A673 (cell line): ENCODE measurements at regions not wholly inside any gene's neighbourhood (a gene's known extent, or its start where the extent isn't known, plus 50 kb on each side); places are given as distances from the start of the nearest gene placed in this dataset.

ENCODE experiments used
- BruUV-seq: library from RNA; stranded (reverse); fragments of 400-500 nt; replicated peaks from 2 replicates; lab custom pipeline; 2021; lab: Mats Ljungman, UMichigan
- CTCF ChIA-PET: fragments of 300-600 bp; sonication (Branson Sonifier 250); formaldehyde crosslinking; loops from one replicate; lab custom pipeline; 2022; ENCODE audit warnings: antibody characterized with exemption; lab: Charles Lee
- POLR2A ChIA-PET: fragments of 300-600 bp; sonication (Branson Sonifier 250); formaldehyde crosslinking; loops from one replicate; lab custom pipeline; 2022; ENCODE audit warnings: antibody characterized with exemption; ENCODE audit not compliant: low non-redundant PET; lab: Charles Lee
- DNase-seq: peaks from one replicate; pipeline ENCODE4 v3.0.0-alpha.2; 2015; ENCODE audit warnings: low spot score
- H3K27ac ChIP-seq: fragments of 200-600 bp; sonication (generic); 2 replicates; pipeline ENCODE4 v1.5.1; 2016; ENCODE audit warnings: mixed run types, low read depth, mild to moderate bottlenecking, mixed read lengths, antibody characterized with exemption, low read length; ENCODE audit not compliant: poor library complexity, severe bottlenecking
- H3K27me3 ChIP-seq: fragments of 200-600 bp; sonication (generic); replicated peaks from 2 replicates; pipeline ENCODE4 v1.6.1; 2017; ENCODE audit warnings: mixed run types, low read depth, mild to moderate bottlenecking, mixed read lengths, antibody characterized with exemption, low read length; ENCODE audit not compliant: insufficient read depth, poor library complexity
- H3K36me3 ChIP-seq: fragments of 200-600 bp; sonication (generic); 2 replicates; pipeline ENCODE4 v1.6.1; 2016; ENCODE audit warnings: mixed run types, mild to moderate bottlenecking, mixed read lengths, antibody characterized with exemption, low read length; ENCODE audit not compliant: insufficient read depth, poor library complexity, severe bottlenecking
- H3K4me1 ChIP-seq: fragments of 200-600 bp; sonication (generic); 2 replicates; pipeline ENCODE4 v1.6.1; 2017; ENCODE audit warnings: mixed run types, mild to moderate bottlenecking, mixed read lengths, antibody characterized with exemption, low read length; ENCODE audit not compliant: insufficient read depth, poor library complexity, severe bottlenecking
- H3K4me3 ChIP-seq: fragments of 200-600 bp; sonication (generic); 2 replicates; pipeline ENCODE4 v1.5.1; 2016; ENCODE audit warnings: low read depth, mixed run types, mild to moderate bottlenecking, mixed read lengths, low read length; ENCODE audit not compliant: poor library complexity, severe bottlenecking
- H3K9me3 ChIP-seq: fragments of 200-600 bp; sonication (generic); 2 replicates; pipeline ENCODE4 v1.6.1; 2016; ENCODE audit warnings: mixed run types, low read depth, mild to moderate bottlenecking, mixed read lengths, antibody characterized with exemption, low read length; ENCODE audit not compliant: poor library complexity, severe bottlenecking
- EZH2 ChIP-seq: fragments of 200-600 bp; sonication (generic); IDR thresholded peaks from 2 replicates; pipeline ENCODE4 v1.6.1; 2017; ENCODE audit warnings: borderline replicate concordance, low read depth, mild to moderate bottlenecking, mixed read lengths, antibody characterized with exemption, low read length; ENCODE audit not compliant: poor library complexity, severe bottlenecking
- intact Hi-C: fragments of 100-400 bp; cut with micrococcal nuclease; formaldehyde crosslinking; loops from one replicate; pipeline ENCODE4 v1.10.0; 2022; ENCODE audit not compliant: unreplicated experiment
- TF ChIP-seq, protein P1 (sequence below): fragments of 300-800, 200-600 bp; sonication (generic); conservative IDR thresholded peaks from 2 replicates; pipeline ENCODE4 v1.5.1; 2017; ENCODE audit warnings: low read depth, mild to moderate bottlenecking, antibody characterized with exemption, low read length, moderate library complexity, mixed read lengths

DNA sequence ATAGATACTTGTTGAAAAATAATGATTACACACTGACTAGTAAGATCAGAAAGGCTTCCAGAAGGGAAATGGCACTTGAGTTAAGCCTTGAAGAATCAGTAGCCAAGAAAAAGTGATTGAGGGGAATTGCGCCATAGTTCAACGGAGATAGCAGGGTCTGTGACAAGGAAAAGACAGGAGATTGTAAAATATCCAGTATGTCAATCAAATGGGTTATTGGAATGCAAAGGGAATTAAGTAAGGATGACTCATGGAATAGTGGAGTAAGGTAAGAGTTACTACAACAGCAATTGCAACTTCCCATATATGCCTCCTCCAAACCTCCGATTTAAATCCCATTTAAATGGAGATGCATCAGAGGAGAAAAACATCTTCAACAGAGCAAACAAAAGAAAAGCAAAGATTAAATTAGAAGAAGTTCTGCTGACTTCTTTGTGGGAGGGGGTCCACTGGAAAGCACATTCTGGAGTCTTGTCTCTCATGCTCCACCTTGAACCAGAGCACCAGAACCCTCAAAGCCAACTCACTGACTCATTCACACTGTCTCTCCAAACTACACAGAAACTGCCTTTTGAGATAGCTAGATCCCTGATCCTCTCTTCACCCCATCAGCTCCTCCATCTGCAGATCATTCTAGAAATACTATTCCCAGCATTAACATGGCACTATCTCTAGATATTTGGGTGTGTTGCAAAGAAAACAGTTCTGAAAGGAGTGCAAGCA is 138.2 kb downstream of the NUAK1 start:
- BruUV-seq = no TSS peak
- intact Hi-C loops = no loop called here
- TF ChIP-seq, protein P1, sequence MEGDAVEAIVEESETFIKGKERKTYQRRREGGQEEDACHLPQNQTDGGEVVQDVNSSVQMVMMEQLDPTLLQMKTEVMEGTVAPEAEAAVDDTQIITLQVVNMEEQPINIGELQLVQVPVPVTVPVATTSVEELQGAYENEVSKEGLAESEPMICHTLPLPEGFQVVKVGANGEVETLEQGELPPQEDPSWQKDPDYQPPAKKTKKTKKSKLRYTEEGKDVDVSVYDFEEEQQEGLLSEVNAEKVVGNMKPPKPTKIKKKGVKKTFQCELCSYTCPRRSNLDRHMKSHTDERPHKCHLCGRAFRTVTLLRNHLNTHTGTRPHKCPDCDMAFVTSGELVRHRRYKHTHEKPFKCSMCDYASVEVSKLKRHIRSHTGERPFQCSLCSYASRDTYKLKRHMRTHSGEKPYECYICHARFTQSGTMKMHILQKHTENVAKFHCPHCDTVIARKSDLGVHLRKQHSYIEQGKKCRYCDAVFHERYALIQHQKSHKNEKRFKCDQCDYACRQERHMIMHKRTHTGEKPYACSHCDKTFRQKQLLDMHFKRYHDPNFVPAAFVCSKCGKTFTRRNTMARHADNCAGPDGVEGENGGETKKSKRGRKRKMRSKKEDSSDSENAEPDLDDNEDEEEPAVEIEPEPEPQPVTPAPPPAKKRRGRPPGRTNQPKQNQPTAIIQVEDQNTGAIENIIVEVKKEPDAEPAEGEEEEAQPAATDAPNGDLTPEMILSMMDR = no peak
- no peak for TF ChIP-seq EZH2
- H3K4me3 ChIP-seq = no peak overlapping the region
- H3K36me3 ChIP-seq = no peaks in the 10 kb centered on the region
- H3K27ac ChIP-seq = no peak overlapping the region
- no peaks in the 10 kb centered on the region for H3K4me1 ChIP-seq
- H3K9me3 ChIP-seq = no peaks in the 10 kb centered on the region
- ChIA-PET POLR2A (no interaction called here), CTCF (no interaction called here)
- H3K27me3 ChIP-seq = peaks cover 10% of the 10 kb centered on the region
- DNase-seq = no peak

DNA sequence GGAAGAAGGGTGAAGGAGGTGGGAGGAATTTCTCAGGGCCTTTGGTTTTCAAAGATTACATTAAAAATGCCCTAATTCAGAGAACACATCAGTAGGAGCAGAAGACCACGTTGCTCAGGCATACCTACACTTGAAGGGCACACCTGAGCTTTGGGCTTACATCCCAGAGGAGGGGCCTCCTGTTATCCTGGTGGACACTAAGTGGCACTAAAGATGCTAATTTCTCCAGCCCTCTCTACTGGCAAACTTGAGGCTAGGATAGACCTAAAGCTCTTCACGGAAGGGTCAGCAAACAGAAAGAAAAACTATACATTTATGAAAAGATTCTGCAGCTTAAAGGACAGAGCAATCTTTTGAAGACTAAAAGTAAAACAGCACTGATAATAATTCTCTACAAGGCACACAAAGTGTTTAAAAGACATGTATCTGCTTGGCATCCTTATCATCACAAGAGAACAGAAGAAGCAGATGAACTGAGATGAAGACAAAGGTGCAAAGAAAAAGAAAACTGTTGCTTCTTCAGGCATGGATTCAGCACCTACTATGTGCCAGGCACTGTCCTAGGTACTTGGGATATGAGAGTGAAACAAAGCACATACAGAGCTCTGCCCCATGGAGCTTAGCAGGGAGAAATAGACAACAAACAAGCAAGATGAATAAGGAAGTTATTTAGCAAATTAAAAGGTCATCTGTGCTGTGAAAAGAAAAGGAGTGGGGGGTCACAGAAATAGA is 137.5 kb downstream of the NUAK1 start:
- DNase-seq = no peak
- CTCF ChIA-PET = no interaction called here
- POLR2A ChIA-PET = no interaction called here
- Histone ChIP-seq H3K36me3 (no peaks in the 10 kb centered on the region), H3K4me1 (no peaks in the 10 kb centered on the region), H3K27ac (no peak overlapping the region), H3K9me3 (no peaks in the 10 kb centered on the region), H3K27me3 (peaks cover 10% of the 10 kb centered on the region), H3K4me3 (no peak overlapping the region)
- TF ChIP-seq, protein P1 = no peak
- TF ChIP-seq EZH2 = no peak
- BruUV-seq = no TSS peak
- intact Hi-C loops = no loop called here

DNA sequence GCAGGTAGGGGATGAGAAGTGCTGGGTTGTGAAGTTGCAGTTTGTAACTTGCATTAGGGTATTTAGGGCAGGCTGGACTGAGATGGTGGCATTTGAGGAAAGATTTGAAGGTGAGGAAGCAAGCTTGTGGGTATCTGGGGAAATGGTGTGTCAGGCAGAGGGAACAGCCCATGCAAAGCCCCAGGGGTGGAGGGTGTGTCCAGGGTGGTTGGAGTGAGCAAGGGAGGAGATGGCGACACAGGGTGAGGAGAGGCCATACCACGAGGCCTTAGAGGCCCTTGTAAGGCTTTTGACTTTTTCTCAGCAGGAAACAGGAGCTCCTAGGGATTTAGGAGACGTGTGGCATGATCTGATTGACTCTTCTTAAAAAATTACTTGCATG is 136.9 kb downstream of the NUAK1 start:
- ChIA-PET POLR2A (no interaction called here), CTCF (no interaction called here)
- intact Hi-C loops = no loop called here
- H3K9me3 ChIP-seq = no peaks in the 10 kb centered on the region
- no peaks in the 10 kb centered on the region for H3K36me3 ChIP-seq
- no peaks in the 10 kb centered on the region for H3K4me1 ChIP-seq
- BruUV-seq = no TSS peak
- DNase-seq = no peak
- TF ChIP-seq EZH2 = no peak
- H3K27me3 ChIP-seq = peaks cover 10% of the 10 kb centered on the region
- no peak overlapping the region for H3K27ac ChIP-seq
- no peak overlapping the region for H3K4me3 ChIP-seq
